Naive thymus-derived CD4-positive, alpha-beta T cell (primary cell): ENCODE measurements at regions not wholly inside any gene's neighbourhood (a gene's known extent, or its start where the extent isn't known, plus 50 kb on each side); places are given as distances from the start of the nearest gene placed in this dataset.

ENCODE experiments used
- ATAC-seq: fragments of 150-1000 bp; cut with Tn5 transposase; 2 replicates; pipeline ENCODE4 v1.10.0; 2021; ENCODE audit warnings: mild to moderate bottlenecking, moderate library complexity
- CTCF ChIA-PET: fragments of 350-600 bp; sonication (Branson Sonifier 250); formaldehyde crosslinking; loops from one replicate; lab custom pipeline; 2021; ENCODE audit warnings: antibody characterized with exemption; lab: Charles Lee
- POLR2A ChIA-PET: fragments of 350-600 bp; sonication (Branson Sonifier 250); formaldehyde crosslinking; loops from one replicate; lab custom pipeline; 2021; ENCODE audit warnings: antibody characterized with exemption, inconsistent platforms; lab: Charles Lee
- DNase-seq, 9 donors: peaks; one replicate each; pipeline versions ENCODE4 v3.0.0 to v3.0.0-alpha.2; 2020 to 2022; ENCODE audit warnings: mixed read lengths in 1 of 9
- H3K27ac ChIP-seq: one replicate; pipeline ENCODE4 v1.7.0; 2013; ENCODE audit warnings: mild to moderate bottlenecking, low read depth, low read length, moderate library complexity
- H3K27me3 ChIP-seq, 2 donors: one replicate each; pipeline ENCODE4 v1.7.0; 2013; ENCODE audit warnings: low read length in 2 of 2, mild to moderate bottlenecking in 2 of 2, moderate library complexity in 2 of 2; ENCODE audit not compliant: control insufficient read depth in 2 of 2, insufficient read depth in 2 of 2
- H3K36me3 ChIP-seq, 3 experiments: 1 replicate in 2 of 3; 2 replicates in 1 of 3; pipeline ENCODE4 v1.7.0; 2013; ENCODE audit warnings: low read length in 3 of 3, mild to moderate bottlenecking in 3 of 3, moderate library complexity in 1 of 3; ENCODE audit not compliant: insufficient read depth in 3 of 3, control insufficient read depth in 2 of 3
- H3K4me1 ChIP-seq, 2 donors: one replicate each; pipeline ENCODE4 v1.7.0; 2013; ENCODE audit warnings: low read length in 2 of 2, mild to moderate bottlenecking in 2 of 2, moderate library complexity in 1 of 2; ENCODE audit not compliant: control insufficient read depth in 2 of 2, insufficient read depth in 2 of 2
- H3K4me3 ChIP-seq: 2 replicates; pipeline ENCODE4 v1.7.0; 2013; ENCODE audit warnings: mild to moderate bottlenecking, low read length
- H3K9me3 ChIP-seq, 3 experiments: 1 replicate in 2 of 3; 2 replicates in 1 of 3; pipeline ENCODE4 v1.7.0; 2013; ENCODE audit warnings: low read length in 3 of 3; ENCODE audit not compliant: control insufficient read depth in 2 of 3
- H3K27ac Mint-ChIP-seq, 9 donors: one replicate each; pipeline ENCODE4 v1.8.0; 2020 to 2022; ENCODE audit warnings: mixed read lengths in 9 of 9, mild to moderate bottlenecking in 8 of 9, moderate library complexity in 5 of 9, inconsistent platforms in 2 of 9
- H3K27me3 Mint-ChIP-seq, 5 donors: one replicate each; pipeline ENCODE4 v1.8.0; 2021 to 2022; ENCODE audit warnings: mixed read lengths in 5 of 5, mild to moderate bottlenecking in 1 of 5
- H3K36me3 Mint-ChIP-seq, 5 donors: one replicate each; pipeline ENCODE4 v1.8.0; 2020 to 2022; ENCODE audit warnings: mixed read lengths in 5 of 5, mild to moderate bottlenecking in 3 of 5, inconsistent platforms in 1 of 5
- H3K4me1 Mint-ChIP-seq, 7 donors: one replicate each; pipeline ENCODE4 v1.8.0; 2020 to 2022; ENCODE audit warnings: mixed read lengths in 7 of 7, mild to moderate bottlenecking in 3 of 7, inconsistent platforms in 1 of 7
- H3K4me3 Mint-ChIP-seq, 10 donors: one replicate each; pipeline ENCODE4 v1.8.0; 2020 to 2022; ENCODE audit warnings: mild to moderate bottlenecking in 10 of 10, mixed read lengths in 10 of 10, moderate library complexity in 6 of 10, inconsistent platforms in 2 of 10
- H3K9me3 Mint-ChIP-seq, 11 donors: one replicate each; pipeline ENCODE4 v1.8.0; 2020 to 2022; ENCODE audit warnings: mixed read lengths in 11 of 11, mild to moderate bottlenecking in 4 of 11, inconsistent platforms in 1 of 11, moderate library complexity in 1 of 11
- intact Hi-C, 2 donors: fragments of 100-400 bp; cut with micrococcal nuclease; formaldehyde crosslinking; loops; one replicate each; pipeline ENCODE4 v1.15.1; 2023

GRCh38 chr1:58064166-58064565 lies 482.4 kb downstream of the OMA1 start:
- no peak overlapping the region for H3K27ac Mint-ChIP-seq
- H3K9me3 ChIP-seq = no peaks in the 10 kb centered on the region
- no peak overlapping the region for H3K27ac ChIP-seq
- no peak for DNase-seq
- POLR2A ChIA-PET = no interaction called here
- H3K27me3 Mint-ChIP-seq = peaks cover 0 to 3% (median 0%) of the 10 kb centered on the region in 5 donors
- H3K4me1 ChIP-seq = no peaks in the 10 kb centered on the region
- no peak for ATAC-seq
- no peaks in the 10 kb centered on the region for H3K36me3 Mint-ChIP-seq
- H3K36me3 ChIP-seq = no peaks in the 10 kb centered on the region
- no peak overlapping the region for H3K4me3 Mint-ChIP-seq
- intact Hi-C loops = no loop called here
- H3K4me3 ChIP-seq = no peak overlapping the region
- no peaks in the 10 kb centered on the region for H3K27me3 ChIP-seq
- CTCF ChIA-PET = no interaction called here
- H3K9me3 Mint-ChIP-seq = peaks cover 0 to 1% (median 0%) of the 10 kb centered on the region in 11 donors
- H3K4me1 Mint-ChIP-seq = no peaks in the 10 kb centered on the region

DNA sequence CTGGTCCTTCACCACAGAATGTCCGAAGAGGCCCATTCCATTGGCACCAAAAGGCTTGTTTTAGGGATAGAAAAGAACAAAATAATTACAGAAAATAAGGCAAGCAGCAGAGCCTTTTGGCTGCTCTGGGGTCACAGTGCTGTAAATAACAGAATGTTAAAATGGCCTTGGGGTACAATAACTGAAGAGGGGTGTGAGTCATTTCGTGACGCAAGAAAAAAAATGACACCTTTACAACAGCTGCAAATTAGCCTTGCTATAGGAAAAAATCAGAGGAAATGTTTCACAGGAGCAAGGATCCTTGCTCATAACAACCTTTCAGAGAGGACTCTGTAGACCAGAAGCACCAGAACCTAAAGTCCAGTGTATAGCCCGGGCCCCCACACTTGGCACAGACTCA lies 483.4 kb downstream of the OMA1 start:
- peaks cover 0 to 1% (median 0%) of the 10 kb centered on the region in 11 donors for H3K9me3 Mint-ChIP-seq
- H3K27ac Mint-ChIP-seq = no peak overlapping the region
- H3K4me1 Mint-ChIP-seq = no peaks in the 10 kb centered on the region
- intact Hi-C loops = no loop called here
- ATAC-seq (no peak), DNase-seq (no peak)
- H3K27me3 Mint-ChIP-seq = peaks cover 0 to 3% (median 0%) of the 10 kb centered on the region in 5 donors
- no peak overlapping the region for H3K4me3 Mint-ChIP-seq
- no peaks in the 10 kb centered on the region for H3K9me3 ChIP-seq
- ChIA-PET POLR2A (no interaction called here), CTCF (no interaction called here)
- H3K27me3 ChIP-seq = no peaks in the 10 kb centered on the region
- no peaks in the 10 kb centered on the region for H3K36me3 Mint-ChIP-seq
- no peaks in the 10 kb centered on the region for H3K36me3 ChIP-seq
- no peak overlapping the region for H3K4me3 ChIP-seq
- H3K27ac ChIP-seq = no peak overlapping the region
- H3K4me1 ChIP-seq = no peaks in the 10 kb centered on the region

GRCh38 chr1:58062635-58063034 lies 483.9 kb downstream of the OMA1 start:
- DNase-seq (no peak), ATAC-seq (no peak)
- H3K9me3 Mint-ChIP-seq = peaks cover 0 to 1% (median 0%) of the 10 kb centered on the region in 11 donors
- intact Hi-C loops = no loop called here
- POLR2A ChIA-PET = no interaction called here
- CTCF ChIA-PET = no interaction called here
- H3K4me3 Mint-ChIP-seq = no peak overlapping the region
- Histone ChIP-seq H3K36me3 (no peaks in the 10 kb centered on the region), H3K4me3 (no peak overlapping the region), H3K27me3 (no peaks in the 10 kb centered on the region), H3K9me3 (no peaks in the 10 kb centered on the region), H3K4me1 (no peaks in the 10 kb centered on the region), H3K27ac (no peak overlapping the region)
- no peak overlapping the region for H3K27ac Mint-ChIP-seq
- H3K4me1 Mint-ChIP-seq = no peaks in the 10 kb centered on the region
- peaks cover 0 to 6% (median 0%) of the 10 kb centered on the region in 5 donors for H3K27me3 Mint-ChIP-seq
- H3K36me3 Mint-ChIP-seq = no peaks in the 10 kb centered on the region

DNA sequence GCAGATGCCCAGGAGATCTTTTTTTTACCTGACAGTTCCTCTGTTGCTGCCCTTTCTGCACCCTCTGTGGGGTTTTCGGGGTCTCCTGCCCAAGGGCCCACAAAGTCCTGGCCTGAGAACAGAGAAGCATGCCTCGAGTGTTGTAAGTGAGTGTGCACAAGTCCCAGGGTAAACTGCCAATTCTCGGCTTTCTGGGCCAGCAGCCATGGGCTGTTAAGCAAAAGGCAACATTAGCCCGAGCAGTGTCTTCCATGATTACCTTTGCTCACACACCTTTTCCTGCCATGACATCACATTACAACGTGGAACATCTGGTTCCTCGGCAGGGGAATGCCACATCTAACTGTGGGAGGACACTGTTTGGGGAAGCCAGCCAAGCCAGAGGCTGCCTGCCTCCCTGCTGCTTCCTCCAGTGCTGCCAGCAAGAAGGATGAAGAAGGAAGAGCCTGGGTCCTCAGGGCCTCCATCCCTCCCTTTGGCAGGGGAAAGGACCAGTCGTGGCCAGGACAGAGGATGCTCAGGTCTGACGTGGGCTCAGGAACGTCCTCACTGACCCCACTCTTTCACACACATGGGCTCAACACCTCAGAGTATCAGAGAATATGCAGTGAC lies 485.9 kb downstream of the OMA1 start:
- Mint-ChIP-seq H3K27me3 (peaks cover 0 to 6% (median 0%) of the 10 kb centered on the region in 5 donors), H3K4me1 (no peaks in the 10 kb centered on the region), H3K9me3 (no peaks in the 10 kb centered on the region), H3K4me3 (no peak overlapping the region), H3K36me3 (no peaks in the 10 kb centered on the region), H3K27ac (no peak overlapping the region)
- DNase-seq (no peak), ATAC-seq (no peak)
- no peaks in the 10 kb centered on the region for H3K4me1 ChIP-seq
- H3K36me3 ChIP-seq = no peaks in the 10 kb centered on the region
- H3K27me3 ChIP-seq = no peaks in the 10 kb centered on the region
- H3K27ac ChIP-seq = no peak overlapping the region
- intact Hi-C loops = no loop called here
- ChIA-PET POLR2A (no interaction called here), CTCF (no interaction called here)
- no peaks in the 10 kb centered on the region for H3K9me3 ChIP-seq
- H3K4me3 ChIP-seq = no peak overlapping the region

- no peaks in the 10 kb centered on the region for H3K4me1 Mint-ChIP-seq
- Histone ChIP-seq H3K9me3 (no peaks in the 10 kb centered on the region), H3K36me3 (no peaks in the 10 kb centered on the region), H3K27me3 (no peaks in the 10 kb centered on the region), H3K27ac (no peak overlapping the region), H3K4me1 (no peaks in the 10 kb centered on the region), H3K4me3 (no peak overlapping the region)
- no peaks in the 10 kb centered on the region for H3K36me3 Mint-ChIP-seq
- ChIA-PET POLR2A (no interaction called here), CTCF (no interaction called here)
- peaks cover 0 to 6% (median 0%) of the 10 kb centered on the region in 5 donors for H3K27me3 Mint-ChIP-seq
- intact Hi-C loops = no loop called here
- DNase-seq (no peak), ATAC-seq (no peak)
- H3K9me3 Mint-ChIP-seq = no peaks in the 10 kb centered on the region
- no peak overlapping the region for H3K27ac Mint-ChIP-seq
- H3K4me3 Mint-ChIP-seq = no peak overlapping the region
Observed at GRCh38 chr1:58059789-58060188, 486.7 kb downstream of the OMA1 start.

- no peaks in the 10 kb centered on the region for H3K36me3 ChIP-seq
- no peaks in the 10 kb centered on the region for H3K27me3 ChIP-seq
- H3K27ac ChIP-seq = no peak overlapping the region
- Mint-ChIP-seq H3K4me1 (no peaks in the 10 kb centered on the region), H3K4me3 (no peak overlapping the region), H3K36me3 (peaks cover 0 to 4% (median 0%) of the 10 kb centered on the region in 5 donors), H3K27ac (no peak overlapping the region), H3K27me3 (peaks cover 0 to 6% (median 0%) of the 10 kb centered on the region in 5 donors), H3K9me3 (peaks cover 0 to 4% (median 0%) of the 10 kb centered on the region in 11 donors)
- ATAC-seq = no peak
- no peak for DNase-seq
- H3K4me3 ChIP-seq = no peak overlapping the region
- no peaks in the 10 kb centered on the region for H3K4me1 ChIP-seq
- ChIA-PET POLR2A (no interaction called here), CTCF (no interaction called here)
- intact Hi-C loops = no loop called here
- no peaks in the 10 kb centered on the region for H3K9me3 ChIP-seq
Observed at GRCh38 chr1:58058323-58058722, 488.2 kb downstream of the OMA1 start.

- H3K27ac Mint-ChIP-seq = no peak overlapping the region
- Histone ChIP-seq H3K4me3 (no peak overlapping the region), H3K27me3 (no peaks in the 10 kb centered on the region), H3K36me3 (no peaks in the 10 kb centered on the region), H3K27ac (no peak overlapping the region), H3K9me3 (no peaks in the 10 kb centered on the region), H3K4me1 (no peaks in the 10 kb centered on the region)
- ChIA-PET CTCF (no interaction called here), POLR2A (no interaction called here)
- intact Hi-C loops = no loop called here
- DNase-seq (no peak), ATAC-seq (no peak)
- peaks cover 0 to 7% (median 0%) of the 10 kb centered on the region in 11 donors for H3K9me3 Mint-ChIP-seq
- H3K27me3 Mint-ChIP-seq = peaks cover 0 to 6% (median 0%) of the 10 kb centered on the region in 5 donors
- H3K36me3 Mint-ChIP-seq = peaks cover 0 to 4% (median 0%) of the 10 kb centered on the region in 5 donors
- H3K4me1 Mint-ChIP-seq = no peaks in the 10 kb centered on the region
- no peak overlapping the region for H3K4me3 Mint-ChIP-seq
Observed at GRCh38 chr1:58057826-58058225, 488.7 kb downstream of the OMA1 start.
